ENCODE measurements at regions not wholly inside any gene's neighbourhood (a gene's known extent, or its start where the extent isn't known, plus 50 kb on each side); places are given as distances from the start of the nearest gene placed in this dataset.

DNA sequence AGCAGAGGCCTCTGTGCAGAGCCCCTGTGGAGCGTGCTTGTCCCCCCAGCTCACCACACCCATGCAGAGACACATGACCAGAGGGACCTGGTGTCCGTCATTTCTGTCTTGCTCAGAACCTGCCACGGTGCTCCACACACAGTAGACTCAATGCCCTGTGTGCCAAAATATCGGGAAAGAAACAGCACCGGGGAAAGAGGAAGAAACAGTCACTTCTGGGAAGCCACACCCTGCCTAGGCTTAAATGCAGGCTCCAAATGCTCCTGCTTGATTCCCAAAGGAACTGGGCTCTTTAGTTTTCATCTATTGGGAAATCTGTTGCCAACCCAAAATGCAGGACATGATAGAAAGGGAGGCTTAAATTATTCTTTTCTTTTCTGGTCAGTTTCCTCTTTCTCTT, 503.9 kb downstream of the CD83 start:
- DNase-seq (ENCODE audit: extremely low spot score) = no peak
- Histone ChIP-seq H3K27me3 (no peaks in the 10 kb centered on the region), H3K27ac (replicated peaks in 1 of 4) (no peak overlapping the region), H3K36me3 (no peaks in the 10 kb centered on the region), H3K9me3 (no peaks in the 10 kb centered on the region), H3K4me1 (peaks cover 10 to 21% (median 18%) of the 10 kb centered on the region in 4 donors), H3K4me3 (no peak overlapping the region)
- WGBS = 63% methylated on average over 5 of the region's 5 CpGs
- no peak for TF ChIP-seq POLR2AphosphoS5 (IDR thresholded peaks at IDR 0.05)
- TF ChIP-seq POLR2A (IDR thresholded peaks at IDR 0.05; ENCODE audit: low read depth) = no peak
- TF ChIP-seq EP300 (IDR thresholded peaks at IDR 0.05) = no peak
- TF ChIP-seq, protein P1, sequence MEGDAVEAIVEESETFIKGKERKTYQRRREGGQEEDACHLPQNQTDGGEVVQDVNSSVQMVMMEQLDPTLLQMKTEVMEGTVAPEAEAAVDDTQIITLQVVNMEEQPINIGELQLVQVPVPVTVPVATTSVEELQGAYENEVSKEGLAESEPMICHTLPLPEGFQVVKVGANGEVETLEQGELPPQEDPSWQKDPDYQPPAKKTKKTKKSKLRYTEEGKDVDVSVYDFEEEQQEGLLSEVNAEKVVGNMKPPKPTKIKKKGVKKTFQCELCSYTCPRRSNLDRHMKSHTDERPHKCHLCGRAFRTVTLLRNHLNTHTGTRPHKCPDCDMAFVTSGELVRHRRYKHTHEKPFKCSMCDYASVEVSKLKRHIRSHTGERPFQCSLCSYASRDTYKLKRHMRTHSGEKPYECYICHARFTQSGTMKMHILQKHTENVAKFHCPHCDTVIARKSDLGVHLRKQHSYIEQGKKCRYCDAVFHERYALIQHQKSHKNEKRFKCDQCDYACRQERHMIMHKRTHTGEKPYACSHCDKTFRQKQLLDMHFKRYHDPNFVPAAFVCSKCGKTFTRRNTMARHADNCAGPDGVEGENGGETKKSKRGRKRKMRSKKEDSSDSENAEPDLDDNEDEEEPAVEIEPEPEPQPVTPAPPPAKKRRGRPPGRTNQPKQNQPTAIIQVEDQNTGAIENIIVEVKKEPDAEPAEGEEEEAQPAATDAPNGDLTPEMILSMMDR (IDR thresholded peaks at IDR 0.05) = no peak
- intact Hi-C loops (cut with DNase I) = no loop called here

DNA sequence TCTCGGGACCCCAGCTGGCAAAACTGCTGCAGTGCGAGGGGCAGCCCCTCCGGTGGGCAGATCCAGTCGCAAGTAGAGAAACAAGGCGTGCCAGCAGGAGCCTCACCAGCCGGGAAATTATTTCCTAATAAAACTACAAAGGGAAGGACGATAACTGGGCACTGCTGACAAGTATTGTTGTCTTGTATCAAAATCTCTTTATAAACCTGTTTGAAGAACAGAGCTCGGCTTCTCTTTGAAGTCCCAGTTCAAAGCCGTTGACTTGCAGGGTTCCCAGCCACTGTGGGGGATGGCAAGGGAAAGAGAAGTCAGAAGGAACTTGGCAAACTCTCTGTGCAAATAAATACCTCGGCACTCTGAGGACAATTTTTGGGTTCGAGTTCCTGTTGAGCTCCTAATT, 504.5 kb downstream of the CD83 start:
- no peak for DNase-seq (ENCODE audit: extremely low spot score)
- intact Hi-C loops (cut with DNase I) = no loop called here
- TF ChIP-seq, protein P1 (IDR thresholded peaks at IDR 0.05) = no peak
- TF ChIP-seq EP300 (IDR thresholded peaks at IDR 0.05) = no peak
- Histone ChIP-seq H3K4me1 (peaks cover 10 to 21% (median 18%) of the 10 kb centered on the region in 4 donors), H3K27ac (replicated peaks in 1 of 4) (no peak overlapping the region), H3K36me3 (no peaks in the 10 kb centered on the region), H3K9me3 (no peaks in the 10 kb centered on the region), H3K27me3 (no peaks in the 10 kb centered on the region), H3K4me3 (no peak overlapping the region)
- WGBS = 53% methylated on average over 11 of the region's 11 CpGs

DNA sequence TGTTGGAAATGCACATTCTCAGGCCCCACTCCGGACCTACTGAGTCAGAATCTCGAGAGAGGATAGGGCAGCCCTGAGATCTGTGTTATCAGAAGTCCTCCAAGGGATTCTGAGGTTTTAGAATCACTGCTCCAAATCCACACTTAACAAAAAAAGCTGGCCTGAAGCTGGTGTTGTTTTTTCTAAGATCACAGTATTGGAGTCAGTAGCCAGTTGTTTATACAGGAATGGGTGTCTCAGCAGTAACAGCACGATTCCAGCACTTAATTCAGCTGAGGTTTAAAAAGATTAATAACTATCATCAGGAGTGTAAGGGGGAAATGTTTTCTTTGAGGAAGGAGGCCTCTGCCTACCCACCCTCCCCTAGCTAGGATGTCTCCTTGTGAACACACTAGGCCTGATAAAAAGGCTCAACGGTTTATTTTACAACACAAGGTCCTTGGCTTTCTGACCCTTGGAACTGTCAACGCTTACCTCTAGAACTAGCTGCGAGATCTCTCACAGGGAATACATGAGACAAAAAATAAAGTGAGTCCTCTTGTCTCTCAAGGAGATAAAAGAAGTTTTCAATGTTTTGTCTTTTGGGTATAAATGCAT, 505.4 kb downstream of the CD83 start:
- H3K9me3 ChIP-seq = peaks cover 0 to 3% (median 0%) of the 10 kb centered on the region in 4 donors
- WGBS = 64% methylated on average over 6 of the region's 6 CpGs
- peaks cover 10 to 21% (median 18%) of the 10 kb centered on the region in 4 donors for H3K4me1 ChIP-seq
- intact Hi-C loops (cut with DNase I) = no loop called here
- H3K4me3 ChIP-seq = no peak overlapping the region
- DNase-seq (ENCODE audit: extremely low spot score) = no peak
- H3K27ac ChIP-seq (replicated peaks in 1 of 4) = no peak overlapping the region
- H3K27me3 ChIP-seq = no peaks in the 10 kb centered on the region
- no peaks in the 10 kb centered on the region for H3K36me3 ChIP-seq
- TF ChIP-seq EP300 (IDR thresholded peaks at IDR 0.05) (no peak), POLR2AphosphoS5 (IDR thresholded peaks at IDR 0.05) (no peak), POLR2A (IDR thresholded peaks at IDR 0.05; ENCODE audit: low read depth) (no peak)
- TF ChIP-seq, protein P1 (IDR thresholded peaks at IDR 0.05) = no peak

DNA sequence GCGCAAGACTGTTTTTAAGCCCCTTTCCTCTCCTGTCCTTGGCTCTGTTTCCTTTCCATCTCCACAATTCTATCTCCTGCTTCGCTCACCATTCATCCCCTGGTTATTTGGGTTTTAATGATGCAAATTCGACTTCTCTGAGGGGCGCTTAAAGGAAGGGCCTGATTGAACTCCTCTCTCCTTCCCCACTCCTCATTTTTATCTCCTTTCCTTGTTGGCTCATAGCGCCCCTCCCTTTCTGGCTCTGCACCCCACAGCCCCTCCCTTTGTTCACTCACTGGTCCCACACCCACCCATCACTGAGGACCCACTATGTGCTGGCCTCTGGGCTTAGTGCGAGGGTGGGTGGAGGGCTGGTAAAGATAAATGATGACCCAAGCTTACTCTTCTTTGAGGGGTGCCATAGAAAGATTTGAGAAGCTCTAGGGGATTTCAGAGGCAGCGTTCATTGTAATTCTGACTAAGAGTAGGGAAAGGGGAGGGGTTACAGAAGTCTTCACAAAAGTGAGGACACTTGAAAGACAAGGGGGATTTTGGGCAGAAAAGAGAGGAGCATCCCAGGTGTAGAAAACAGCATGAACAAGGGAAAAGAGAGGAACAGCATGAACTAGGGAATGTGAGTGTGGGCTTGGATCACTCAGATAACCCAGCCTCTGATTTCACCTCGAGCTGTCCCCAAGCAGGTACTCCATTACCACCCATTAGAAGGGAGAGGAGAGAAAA, 507.8 kb downstream of the CD83 start:
- TF ChIP-seq POLR2A (IDR thresholded peaks at IDR 0.05; ENCODE audit: low read depth) (no peak), POLR2AphosphoS5 (IDR thresholded peaks at IDR 0.05) (no peak), EP300 (IDR thresholded peaks at IDR 0.05) (no peak)
- TF ChIP-seq, protein P1 (IDR thresholded peaks at IDR 0.05) = no peak
- H3K9me3 ChIP-seq = peaks cover 0 to 3% (median 0%) of the 10 kb centered on the region in 4 donors
- no peak overlapping the region for H3K27ac ChIP-seq (replicated peaks in 1 of 4)
- H3K4me3 ChIP-seq = no peak overlapping the region
- no peaks in the 10 kb centered on the region for H3K27me3 ChIP-seq
- intact Hi-C loops (cut with DNase I) = no loop called here
- no peaks in the 10 kb centered on the region for H3K36me3 ChIP-seq
- H3K4me1 ChIP-seq = peaks cover 10 to 21% (median 18%) of the 10 kb centered on the region in 4 donors
- DNase-seq (ENCODE audit: extremely low spot score) = no peak
- WGBS = 88% methylated on average over 8 of the region's 8 CpGs
